CD4-positive, alpha-beta T cell treated with Interleukin-21 for 1 hour (primary cell): ENCODE measurements at regions not wholly inside any gene's neighbourhood (a gene's known extent, or its start where the extent isn't known, plus 50 kb on each side); places are given as distances from the start of the nearest gene placed in this dataset.
"Not testable (repeated sequence)": the region's sequence is repeated elsewhere in the genome, so short reads cannot be mapped to it uniquely, and the experiment has no call there.

Experiments
- DNase-seq: peaks from one replicate; pipeline ENCODE4 v3.0.0-alpha.2; 2020

DNA sequence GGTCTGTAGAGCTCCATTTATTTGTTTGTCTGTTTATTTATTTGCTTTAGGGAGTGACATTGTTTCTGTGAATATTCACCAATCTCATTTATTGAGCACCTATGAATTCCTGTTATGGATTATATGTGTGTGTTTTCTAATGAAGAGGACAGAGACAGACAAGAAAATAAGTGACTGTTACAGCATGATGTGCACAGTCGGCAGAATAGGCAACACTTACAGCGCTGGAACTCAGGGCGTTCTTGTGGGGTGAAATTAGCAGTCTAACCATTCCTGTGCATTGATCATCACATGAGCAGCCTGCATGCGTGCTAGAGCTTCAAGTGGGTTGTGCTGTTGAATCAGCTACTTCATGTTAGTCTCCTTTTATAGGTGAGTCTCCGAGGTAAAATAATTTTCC lies 960.7 kb downstream of the SLC4A3 start:
- no peak for DNase-seq

DNA sequence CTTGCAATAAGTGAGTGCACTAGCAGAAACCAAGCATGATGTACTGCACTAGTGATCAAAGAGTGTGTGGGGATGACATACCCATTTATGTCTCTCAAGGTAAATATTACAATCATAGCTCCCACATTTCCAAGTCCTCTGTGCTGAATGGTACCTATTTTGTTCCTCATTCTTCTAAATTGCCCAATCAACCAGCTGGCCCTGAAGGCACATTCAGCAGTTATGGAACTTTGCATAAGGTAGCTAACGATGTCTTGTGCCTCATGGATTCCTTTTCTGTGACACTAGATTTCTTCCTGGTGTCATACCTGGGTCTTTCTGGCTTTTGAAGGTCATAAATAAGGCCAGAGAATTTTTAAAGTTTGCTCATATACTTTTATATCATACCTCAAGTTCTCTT lies 963.0 kb downstream of the SLC4A3 start:
- DNase-seq: no peak

DNA sequence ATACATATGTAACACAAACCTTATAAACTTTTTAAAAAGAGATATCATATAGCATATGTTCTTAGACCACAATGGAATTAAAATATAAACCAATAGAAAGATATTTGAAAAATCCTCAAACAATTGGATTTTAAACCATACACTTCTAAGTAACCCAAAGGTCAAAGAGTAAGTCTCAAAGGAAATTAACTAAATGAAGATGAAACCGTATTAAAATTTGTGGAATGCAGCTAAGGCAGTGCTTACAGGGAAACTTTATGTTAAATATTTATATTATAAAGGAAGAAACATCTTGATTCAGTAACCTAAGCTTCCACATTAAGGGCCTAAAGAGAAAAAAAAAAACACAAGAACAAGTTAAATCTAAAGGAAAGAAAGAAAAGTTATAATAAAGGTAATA lies 966.1 kb downstream of the SLC4A3 start:
- no peak for DNase-seq

DNA sequence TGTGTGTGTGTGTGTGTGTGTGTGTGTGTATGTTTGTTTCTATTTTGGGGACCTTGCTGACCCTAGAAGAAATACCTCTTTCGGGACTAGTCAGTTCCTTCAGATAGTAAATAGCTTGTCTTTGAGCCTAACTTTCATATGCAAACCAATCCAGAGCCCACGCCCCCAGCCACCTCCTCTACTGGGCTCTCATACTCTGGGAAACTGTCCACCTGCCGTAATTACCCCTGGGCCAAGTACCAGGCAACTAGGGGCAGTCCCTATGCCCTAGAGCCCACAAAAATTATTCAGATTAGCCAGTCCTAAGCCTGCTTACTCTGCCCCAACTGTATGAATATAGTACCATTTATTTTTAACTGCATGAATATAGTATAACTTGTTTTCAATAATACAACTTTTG lies 970.4 kb downstream of the EPHA4 start:
- DNase-seq: no peak

DNA sequence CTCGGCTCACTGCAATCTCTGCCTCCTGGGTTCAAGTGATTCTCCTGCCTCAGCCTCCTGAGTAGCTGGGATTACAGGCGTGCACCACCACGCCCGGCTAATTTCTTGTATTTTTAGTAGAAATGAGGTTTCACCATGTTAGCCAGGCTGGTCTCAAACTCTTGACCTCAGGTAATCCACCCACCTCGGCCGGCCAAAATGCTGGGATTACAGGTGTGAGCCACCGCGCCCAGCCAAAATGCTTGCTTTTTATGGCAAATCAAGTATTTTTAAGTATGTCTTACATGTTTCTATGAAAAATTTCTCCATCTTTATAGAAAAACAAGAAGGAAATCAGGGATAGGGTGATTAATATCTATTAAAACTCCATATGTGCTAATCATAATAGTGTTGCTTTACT lies 959.1 kb downstream of the EPHA4 start:
- not testable (repeated sequence) for DNase-seq

DNA sequence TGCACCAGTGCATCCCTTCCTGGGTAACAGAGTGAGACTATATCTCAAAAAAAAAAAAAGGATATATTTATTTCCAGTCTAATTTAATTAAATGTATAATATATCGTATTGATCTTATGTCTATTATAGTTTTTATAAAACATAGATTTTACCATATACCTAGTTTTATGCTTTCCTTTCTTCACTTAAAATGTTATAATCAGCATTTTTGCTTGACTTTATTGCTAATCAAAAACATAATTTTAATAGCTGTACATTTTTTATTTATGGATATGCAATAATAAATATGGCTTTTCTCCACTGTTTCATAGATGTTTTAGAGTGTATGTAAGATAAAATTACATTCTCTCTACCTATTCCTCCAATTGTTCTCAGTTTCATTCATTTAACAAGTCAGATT lies 958.0 kb downstream of the EPHA4 start:
- no peak for DNase-seq

DNA sequence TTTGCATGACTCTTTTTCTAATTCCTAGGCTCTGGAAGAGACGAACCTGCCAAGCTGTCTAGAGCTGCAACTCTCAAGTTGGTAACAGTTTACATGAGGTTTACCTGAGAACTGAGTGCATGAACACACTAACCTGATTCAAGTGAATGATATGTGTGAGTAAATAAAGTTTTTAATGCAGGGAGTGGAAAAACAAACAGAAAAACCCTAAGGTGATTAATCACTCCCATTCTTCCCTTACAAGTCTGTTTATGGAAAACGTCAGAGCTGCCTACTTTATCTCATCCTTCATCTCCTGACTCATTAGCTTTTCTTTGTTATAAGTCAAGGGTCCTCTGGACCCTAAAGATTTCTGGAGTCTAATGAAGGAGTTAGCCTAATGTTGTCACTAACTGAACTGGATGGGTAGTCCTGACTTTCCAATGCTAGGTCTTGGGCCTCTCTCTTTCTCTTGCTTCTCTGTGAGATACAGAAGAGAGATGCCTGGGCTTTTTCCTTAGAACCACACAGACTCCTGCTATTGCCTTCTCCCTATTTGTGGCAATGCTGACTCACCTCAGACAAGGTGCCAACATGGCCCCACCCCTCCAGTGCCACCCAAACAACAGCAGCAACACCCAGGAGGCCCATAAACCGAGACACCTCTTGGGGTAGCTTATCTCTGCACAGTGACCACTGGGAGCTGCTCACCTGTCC lies 952.4 kb downstream of the EPHA4 start:
- no peak for DNase-seq

DNA sequence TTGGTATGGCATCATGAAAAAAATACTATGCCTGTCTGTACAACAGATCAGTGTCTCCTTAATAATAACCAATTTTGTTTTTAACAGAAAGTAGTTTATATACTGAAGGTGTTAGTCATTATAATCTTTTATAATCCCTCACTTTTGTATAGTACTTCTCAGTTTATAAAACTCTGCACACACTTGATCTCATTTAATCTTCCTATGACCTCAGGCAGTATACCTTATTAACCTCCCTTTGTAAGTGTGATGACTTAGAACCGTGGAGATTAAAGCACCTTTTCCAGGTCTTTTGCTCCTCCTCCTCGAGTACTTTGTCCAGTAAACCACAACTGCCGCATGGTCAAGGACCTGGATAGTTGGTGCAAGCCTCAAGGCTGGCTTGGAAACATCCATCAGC lies 945.5 kb downstream of the EPHA4 start:
- DNase-seq: no peak

DNA sequence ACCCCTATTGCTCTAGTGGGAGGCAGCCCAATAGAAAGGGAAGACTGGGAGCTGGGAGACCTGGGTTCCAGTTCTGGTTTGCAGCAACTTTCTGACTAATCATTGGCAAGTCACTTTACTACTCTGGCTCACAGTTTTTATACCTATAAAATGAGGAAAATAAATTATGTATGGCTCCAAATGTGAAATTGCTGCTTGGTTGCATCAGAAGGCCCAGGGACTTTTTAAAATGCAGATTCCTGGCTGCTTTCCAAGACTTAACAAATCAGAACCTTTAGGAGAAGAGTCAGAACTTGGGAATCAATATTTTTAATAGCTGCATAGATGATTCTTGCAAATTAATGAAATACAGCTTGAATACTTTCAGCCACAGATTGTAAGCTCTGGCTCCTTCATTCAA lies 943.9 kb downstream of the EPHA4 start:
- DNase-seq: no peak

DNA sequence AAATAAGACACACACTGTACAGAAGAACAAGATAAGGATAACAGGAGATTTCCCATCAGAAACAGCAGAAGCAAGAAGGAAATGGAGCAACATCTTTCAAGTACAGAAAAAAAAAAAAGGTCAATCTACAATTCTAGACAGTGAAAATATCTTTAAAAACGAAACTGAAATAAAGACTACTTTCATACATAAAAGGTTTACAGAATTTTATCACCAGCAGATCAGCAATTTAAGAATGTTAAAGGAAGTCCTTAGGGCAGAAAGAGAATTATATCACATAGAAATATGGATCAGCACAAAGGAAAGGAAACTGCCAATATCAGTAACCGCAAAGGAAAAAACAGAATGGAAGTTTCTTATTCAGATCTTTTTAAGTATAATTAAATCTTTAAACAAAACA lies 931.0 kb downstream of the EPHA4 start:
- DNase-seq: no peak

DNA sequence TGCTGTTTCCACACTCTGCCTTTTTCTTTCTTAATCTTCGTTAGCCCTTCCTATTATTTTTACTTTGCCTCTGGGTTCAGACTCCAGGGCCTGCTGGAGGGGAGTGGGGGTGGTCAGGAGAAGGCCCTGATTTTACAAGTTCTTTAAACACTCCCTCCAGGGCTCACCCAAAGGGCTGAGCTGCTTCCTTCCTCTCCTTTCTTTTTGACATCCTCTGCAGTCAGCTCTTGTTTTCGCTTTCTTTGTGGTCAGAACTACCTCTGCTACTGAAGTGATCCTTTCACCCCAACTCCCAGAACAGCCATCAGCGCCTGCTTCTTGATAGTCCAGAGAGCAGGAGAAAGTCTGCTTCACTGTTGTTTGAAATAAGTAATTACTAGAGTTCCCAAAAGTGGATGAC lies 925.7 kb downstream of the EPHA4 start:
- DNase-seq: no peak

DNA sequence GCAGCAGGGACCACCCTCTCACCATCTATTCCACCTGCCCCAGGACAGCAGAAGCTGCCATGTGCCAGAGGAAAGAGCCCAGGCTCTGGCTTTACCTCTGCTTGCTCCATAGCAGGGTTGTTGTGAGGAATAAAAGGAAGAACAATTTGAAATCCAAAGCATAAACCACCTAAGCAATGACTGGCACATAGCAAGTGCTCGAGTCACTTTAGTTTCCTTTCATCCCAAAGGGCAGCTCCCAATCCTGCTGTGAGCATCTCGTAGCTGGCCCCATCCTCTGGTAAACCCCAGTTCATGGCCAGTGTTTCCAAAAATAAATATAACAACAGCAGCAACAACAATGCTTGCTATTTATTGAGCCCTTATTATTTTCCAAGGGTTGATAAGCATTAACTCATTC lies 923.5 kb downstream of the EPHA4 start:
- DNase-seq: no peak

DNA sequence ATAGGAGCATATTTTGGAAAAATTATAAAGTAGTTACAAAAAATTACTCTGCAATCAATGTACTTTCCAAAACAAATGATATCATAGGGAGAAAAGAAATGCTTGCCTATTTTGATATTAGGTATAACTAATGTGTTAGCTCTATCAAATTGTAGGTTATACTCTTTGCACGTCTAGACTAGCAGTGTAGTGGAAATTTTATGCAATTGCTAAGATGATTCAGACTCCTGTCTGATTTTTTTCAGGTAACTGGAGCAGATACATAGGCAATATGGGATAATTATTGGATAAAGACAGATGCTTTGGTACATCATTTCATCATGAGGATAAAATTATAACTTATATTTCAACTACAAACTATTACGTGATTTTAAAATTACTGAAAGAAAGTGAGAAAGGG lies 918.3 kb downstream of the EPHA4 start:
- DNase-seq: no peak

DNA sequence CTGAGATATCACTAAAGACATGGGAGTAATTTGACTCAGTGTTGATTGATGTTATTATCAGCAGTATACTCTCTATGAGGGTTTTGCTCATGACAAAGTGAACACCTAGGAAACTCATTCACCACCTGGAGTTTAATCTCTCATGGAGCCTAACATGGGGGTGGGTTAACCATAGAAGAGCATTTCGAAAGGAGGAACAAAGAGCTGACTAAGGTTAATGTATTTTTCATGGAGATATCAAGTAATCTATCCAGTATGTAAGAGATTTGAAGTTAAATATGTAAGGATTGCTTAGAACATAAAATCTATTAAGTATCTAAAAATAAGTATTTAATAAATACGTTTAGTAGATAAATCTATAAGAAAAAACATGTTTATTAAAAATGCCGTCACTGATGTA lies 917.8 kb downstream of the EPHA4 start:
- no peak for DNase-seq

DNA sequence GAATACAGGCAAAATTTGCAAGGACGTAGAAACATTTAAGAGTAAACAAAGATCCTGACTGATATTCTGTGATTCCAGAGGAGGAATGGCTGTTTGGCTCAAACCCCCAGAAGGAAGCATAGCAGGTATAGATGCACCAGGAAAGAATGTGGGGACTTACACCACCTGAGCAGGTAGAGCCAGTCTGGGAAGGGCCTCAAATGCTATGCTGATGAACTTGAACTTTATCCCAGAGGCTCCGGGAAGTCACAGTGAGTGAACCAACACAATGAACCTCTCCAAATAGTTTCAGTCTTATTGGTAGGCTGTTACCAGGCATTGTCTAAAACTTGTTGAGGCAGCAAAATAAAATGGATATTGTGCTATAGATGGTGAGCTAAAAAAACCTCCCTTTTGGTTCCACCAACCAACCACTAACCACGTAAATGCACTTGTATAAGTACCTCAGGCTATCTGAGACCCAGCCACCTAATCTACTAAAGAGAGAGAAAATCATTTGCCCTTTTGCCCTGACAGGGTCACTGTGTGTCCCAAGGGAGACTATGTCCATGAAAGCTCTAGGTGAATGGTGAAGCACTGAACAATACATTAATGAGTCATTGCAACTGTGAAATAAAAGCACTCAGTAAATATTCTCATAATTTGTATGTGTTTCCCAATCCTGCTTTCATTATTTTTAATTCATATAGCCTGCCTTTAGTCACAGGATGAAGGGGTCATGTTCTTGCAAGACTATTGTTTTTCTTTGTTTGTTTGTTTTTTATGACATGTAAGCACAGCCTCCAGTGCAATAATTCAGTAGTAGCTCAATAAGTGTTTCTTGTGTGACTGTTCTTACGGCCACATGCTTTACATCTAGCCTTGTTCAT lies 911.6 kb downstream of the EPHA4 start:
- DNase-seq: no peak

DNA sequence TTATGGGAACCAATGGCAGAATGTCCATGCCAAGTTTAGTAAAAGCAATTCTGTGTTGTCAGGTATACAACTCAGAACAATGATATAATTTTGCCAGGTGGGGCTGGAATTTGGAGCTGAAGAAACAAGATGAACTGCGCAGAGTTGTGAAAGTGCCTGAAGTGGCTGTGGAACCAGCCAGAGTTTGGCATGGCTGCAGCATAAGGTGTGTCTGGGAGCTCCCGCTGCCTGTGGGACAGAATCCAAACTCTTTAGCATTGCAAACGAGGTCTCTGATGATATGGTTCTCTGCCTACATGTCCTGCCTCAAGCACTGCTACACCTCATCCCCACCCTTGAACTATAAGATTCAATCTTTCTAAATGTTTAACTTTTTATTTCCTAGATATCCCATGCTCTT lies 909.7 kb downstream of the EPHA4 start:
- no peak for DNase-seq

DNA sequence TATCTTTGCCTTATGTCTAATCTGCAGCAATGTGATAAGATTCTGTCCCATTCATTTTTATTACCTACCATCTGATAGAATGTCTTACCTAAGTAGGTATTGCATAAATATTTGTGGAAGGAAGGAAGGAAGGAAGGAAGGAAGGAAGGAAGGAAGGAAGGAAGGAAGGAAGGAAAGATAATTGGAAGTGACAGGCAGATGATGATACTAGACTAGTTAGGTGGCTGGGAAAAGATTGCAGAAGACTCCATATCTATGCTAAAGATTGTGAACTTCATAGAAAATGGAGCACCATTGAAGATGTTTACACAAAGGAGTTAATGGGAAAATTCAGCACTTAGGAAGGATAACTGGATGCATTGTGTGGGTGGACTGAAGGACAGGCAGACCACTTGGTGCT lies 909.0 kb downstream of the EPHA4 start:
- no peak for DNase-seq

DNA sequence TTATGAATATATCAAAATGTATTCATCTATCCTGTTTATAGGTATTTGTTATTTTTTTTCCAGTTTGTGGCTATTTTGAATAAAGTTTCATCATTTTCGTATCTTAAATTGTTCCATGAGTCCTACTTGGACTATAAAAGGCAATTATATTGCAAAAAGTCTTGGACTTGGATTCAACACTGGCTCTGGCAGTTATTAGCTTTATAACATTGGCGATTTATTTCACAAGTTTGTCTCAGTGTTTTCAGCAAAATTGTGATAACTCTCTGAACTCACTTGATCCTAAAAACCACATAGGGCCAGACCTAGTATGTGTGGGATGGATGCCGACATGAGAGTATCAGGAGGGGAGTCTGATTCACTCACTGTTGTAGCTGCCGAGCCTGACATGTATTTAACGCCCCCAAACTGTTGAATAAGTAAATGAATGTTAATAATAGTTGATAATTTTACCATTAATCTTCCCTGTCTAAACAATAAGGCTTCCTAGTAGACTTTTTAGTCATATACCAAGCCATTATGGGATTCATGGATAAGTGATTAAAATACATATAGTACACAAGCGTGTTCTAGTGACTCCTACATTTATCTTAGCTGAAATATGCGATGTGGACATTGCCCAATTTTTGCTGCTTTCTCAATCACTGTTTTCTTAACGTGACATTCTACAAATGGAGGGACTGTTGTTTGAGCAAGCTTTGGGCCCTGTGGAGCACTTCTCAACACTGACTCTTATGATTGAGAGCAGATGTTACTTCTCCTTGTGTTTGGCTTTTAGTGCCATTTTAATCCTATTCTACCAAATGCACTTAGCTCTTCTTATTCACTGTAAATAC lies 907.6 kb downstream of the EPHA4 start:
- DNase-seq: no peak

DNA sequence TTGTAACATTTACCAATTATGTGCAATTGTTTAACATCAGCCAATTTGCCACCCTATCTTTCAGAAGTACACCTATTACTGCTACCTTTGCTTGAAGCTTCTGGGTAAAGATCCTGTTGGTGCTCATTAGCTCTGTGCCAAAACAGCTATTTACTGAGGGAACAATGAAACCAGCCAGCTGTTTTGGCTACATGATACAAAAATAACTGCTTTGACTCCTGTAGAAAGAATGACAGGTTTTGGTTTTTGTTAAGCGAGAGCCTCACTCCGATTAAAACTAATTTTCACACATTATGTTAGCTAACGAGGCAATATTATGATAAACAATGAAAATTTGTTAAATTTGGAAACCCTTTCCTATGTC lies 907.0 kb downstream of the EPHA4 start:
- no peak for DNase-seq

DNA sequence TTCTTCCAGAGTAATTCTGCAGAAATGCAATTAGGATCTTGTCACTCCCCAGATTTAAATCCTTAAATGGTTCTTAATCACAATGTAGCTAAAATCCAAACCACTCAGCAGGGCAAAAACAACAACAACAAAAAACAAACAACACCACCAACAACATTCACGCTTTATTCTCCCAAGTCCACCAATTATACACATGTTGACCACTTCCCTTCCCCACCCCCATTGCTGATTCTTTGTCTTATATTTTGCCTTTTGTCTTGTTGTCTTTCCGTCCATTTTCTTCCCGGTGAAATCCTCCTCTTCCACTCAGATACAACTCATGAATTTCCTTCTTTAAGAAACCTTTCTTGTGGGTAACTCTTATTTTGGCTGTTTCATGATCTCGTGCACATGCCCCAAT lies 902.8 kb downstream of the EPHA4 start:
- no peak for DNase-seq

DNA sequence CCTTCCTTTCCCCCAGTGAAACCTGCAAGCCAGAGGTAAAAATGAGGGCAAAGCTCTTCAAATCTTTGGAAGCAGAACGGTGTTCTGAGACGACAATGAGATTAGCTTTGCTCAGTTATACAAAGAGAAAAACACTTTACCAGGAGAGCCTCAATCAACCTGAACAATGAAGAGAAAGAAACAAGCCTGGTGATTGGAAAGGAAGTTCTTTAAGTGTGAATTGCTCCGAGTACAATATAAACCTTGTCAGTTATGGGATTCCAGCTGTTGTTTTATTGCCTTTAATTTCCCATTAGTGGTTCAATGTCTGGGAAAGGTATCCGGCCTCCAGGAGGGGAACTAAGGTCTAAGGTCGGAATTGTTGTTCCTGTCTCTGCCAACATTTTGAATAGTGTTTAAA lies 901.6 kb downstream of the EPHA4 start:
- no peak for DNase-seq

DNA sequence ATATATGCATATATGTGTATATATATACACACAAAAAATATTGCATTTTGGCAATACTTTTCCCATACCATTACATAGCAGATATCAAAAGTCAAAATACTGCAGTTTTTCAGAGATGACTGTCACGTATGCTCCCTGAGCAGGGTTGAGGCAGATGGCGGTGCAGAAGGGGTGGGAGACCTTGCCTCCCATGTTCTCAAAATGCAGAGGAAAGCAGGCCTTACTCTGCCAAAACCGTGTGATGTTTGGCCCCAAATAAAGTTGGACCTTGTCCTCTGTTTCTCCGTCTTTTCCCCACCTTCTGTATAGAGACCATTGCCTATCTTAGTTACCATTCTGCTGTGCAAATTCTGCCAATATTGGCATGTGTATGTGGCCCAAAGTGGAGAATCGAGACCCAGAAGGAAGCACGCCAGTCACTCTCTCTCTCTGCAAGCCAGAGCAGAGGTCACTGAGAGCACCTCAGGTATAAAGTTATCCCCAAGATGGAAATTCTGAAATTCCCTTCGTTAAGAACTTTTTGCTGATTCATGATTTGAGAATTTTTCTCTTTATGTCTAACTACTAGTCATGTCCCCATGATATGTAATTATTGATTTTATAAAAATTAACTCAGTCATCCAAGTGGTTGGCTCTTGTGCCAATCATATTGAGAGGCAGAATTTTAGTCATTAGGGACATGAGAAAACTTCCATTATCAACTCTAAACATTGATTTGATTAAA lies 898.8 kb downstream of the EPHA4 start:
- no peak for DNase-seq

DNA sequence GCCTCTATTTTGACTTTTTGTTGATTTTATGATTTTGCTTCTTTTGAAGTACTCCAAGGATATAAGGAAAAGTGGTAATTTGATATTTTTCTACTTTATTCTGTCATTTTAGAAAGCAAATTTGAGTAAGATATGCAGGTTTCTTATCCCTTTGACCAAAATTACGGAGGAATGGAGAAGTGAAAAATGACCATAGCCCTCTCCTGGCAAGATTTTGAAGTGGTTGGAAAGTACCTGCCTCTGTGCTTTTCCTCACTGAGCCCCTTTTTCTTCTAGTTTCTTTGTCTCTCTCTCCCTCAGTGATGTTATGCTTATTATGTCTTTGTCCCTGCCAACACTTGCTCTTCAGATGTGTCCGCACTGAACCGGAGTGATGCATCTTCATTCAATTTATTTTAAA lies 898.1 kb downstream of the EPHA4 start:
- no peak for DNase-seq
